Fibroblast of lung (primary cell): ENCODE measurements at regions not wholly inside any gene's neighbourhood (a gene's known extent, or its start where the extent isn't known, plus 50 kb on each side); places are given as distances from the start of the nearest gene placed in this dataset.

Source experiments
- DNase-seq, 2 donors: peaks; one replicate each; pipeline versions ENCODE4 v3.0.0 to v3.0.0-alpha.2; 2010; ENCODE audit warnings: low read depth in 2 of 2
- H2AFZ ChIP-seq: 2 replicates; pipeline ENCODE4 v1.5.1; 2012; ENCODE audit warnings: low read length, control low read depth, inconsistent platforms
- H3K27ac ChIP-seq: 2 replicates; pipeline ENCODE4 v1.5.1; 2011; ENCODE audit warnings: low read length, control low read depth; ENCODE audit not compliant: insufficient read depth
- H3K27me3 ChIP-seq: 2 replicates; pipeline ENCODE4 v1.5.1; 2011; ENCODE audit warnings: mild to moderate bottlenecking, low read length; ENCODE audit not compliant: control insufficient read depth, insufficient read depth
- H3K36me3 ChIP-seq: 2 replicates; pipeline ENCODE4 v1.5.1; 2011; ENCODE audit warnings: low read length; ENCODE audit not compliant: control insufficient read depth, insufficient read depth
- H3K4me1 ChIP-seq: 2 replicates; pipeline ENCODE4 v1.5.1; 2011; ENCODE audit warnings: low read length; ENCODE audit not compliant: control insufficient read depth, insufficient read depth; ENCODE audit errors: extremely low read depth
- H3K4me2 ChIP-seq: 2 replicates; pipeline ENCODE4 v1.5.1; 2011; ENCODE audit warnings: low read length, control low read depth; ENCODE audit not compliant: insufficient read depth; ENCODE audit errors: extremely low read depth
- H3K4me3 ChIP-seq, 4 experiments: fragments of 200-600 bp in 1 of 4; sonication (generic) in 1 of 4; replicated peaks in 1 of 4; 2 replicates each; pipeline ENCODE4 v1.5.1; 2011 to 2016; ENCODE audit warnings: low read length in 4 of 4, low read depth in 3 of 4, mild to moderate bottlenecking in 3 of 4, control low read depth in 2 of 4, inconsistent platforms in 1 of 4, mixed read lengths in 1 of 4; ENCODE audit not compliant: insufficient read depth in 1 of 4; ENCODE audit errors: control extremely low read depth in 1 of 4
- H3K79me2 ChIP-seq: 2 replicates; pipeline ENCODE4 v1.5.1; 2012; ENCODE audit warnings: mild to moderate bottlenecking, low read length, inconsistent platforms; ENCODE audit not compliant: control insufficient read depth, insufficient read depth
- H3K9ac ChIP-seq: 2 replicates; pipeline ENCODE4 v1.5.1; 2011; ENCODE audit warnings: mild to moderate bottlenecking, low read length, control low read depth; ENCODE audit not compliant: insufficient read depth
- H3K9me3 ChIP-seq: 2 replicates; pipeline ENCODE4 v1.5.1; 2012; ENCODE audit warnings: low read depth, low read length; ENCODE audit not compliant: control insufficient read depth, insufficient read depth
- H4K20me1 ChIP-seq: 2 replicates; pipeline ENCODE4 v1.5.1; 2011; ENCODE audit warnings: low read length; ENCODE audit not compliant: control insufficient read depth, insufficient read depth; ENCODE audit errors: extremely low read depth
- EZH2 ChIP-seq: IDR thresholded peaks from 2 replicates; pipeline ENCODE4 v1.5.1; 2012; ENCODE audit warnings: low read length, control low read depth, mild to moderate bottlenecking; ENCODE audit errors: missing control alignments
- TF ChIP-seq, protein P1 (sequence below), 2 donors: IDR thresholded peaks in 1 of 2; conservative IDR thresholded peaks in 1 of 2; 1 replicate in 1 of 2; 2 replicates in 1 of 2; pipeline ENCODE4 v1.5.1; 2011 to 2012; ENCODE audit warnings: low read length in 2 of 2, control low read depth in 1 of 2, inconsistent platforms in 1 of 2, low read depth in 1 of 2, mild to moderate bottlenecking in 1 of 2

- Histone ChIP-seq H3K27me3 (no peaks in the 10 kb centered on the region), H3K9me3 (no peaks in the 10 kb centered on the region)
- DNase-seq = no peak
Observed at GRCh38 chr4:75308049-75308448, 206.2 kb downstream of the RCHY1 start.

DNA sequence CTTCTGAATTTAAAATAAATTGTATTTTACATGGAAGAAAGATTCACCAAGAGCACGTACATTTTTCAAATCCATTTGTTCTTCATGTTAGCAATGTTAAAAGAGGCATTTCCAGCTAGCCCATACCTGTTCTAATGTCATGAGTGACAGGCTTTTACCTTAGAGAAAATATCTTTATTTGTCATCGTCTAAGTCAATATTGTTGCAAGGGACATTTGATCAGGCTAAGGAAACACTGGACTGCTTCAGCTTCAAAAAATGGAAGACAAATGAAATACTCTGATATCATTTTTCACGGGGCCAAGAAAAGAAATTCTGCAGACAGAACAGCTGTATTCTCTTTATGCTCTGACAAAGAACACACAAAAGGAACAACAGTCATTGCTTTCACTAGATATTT, 207.7 kb downstream of the RCHY1 start:
- no peaks in the 10 kb centered on the region for H3K36me3 ChIP-seq
- H3K79me2 ChIP-seq = no peaks in the 10 kb centered on the region
- TF ChIP-seq, protein P1, sequence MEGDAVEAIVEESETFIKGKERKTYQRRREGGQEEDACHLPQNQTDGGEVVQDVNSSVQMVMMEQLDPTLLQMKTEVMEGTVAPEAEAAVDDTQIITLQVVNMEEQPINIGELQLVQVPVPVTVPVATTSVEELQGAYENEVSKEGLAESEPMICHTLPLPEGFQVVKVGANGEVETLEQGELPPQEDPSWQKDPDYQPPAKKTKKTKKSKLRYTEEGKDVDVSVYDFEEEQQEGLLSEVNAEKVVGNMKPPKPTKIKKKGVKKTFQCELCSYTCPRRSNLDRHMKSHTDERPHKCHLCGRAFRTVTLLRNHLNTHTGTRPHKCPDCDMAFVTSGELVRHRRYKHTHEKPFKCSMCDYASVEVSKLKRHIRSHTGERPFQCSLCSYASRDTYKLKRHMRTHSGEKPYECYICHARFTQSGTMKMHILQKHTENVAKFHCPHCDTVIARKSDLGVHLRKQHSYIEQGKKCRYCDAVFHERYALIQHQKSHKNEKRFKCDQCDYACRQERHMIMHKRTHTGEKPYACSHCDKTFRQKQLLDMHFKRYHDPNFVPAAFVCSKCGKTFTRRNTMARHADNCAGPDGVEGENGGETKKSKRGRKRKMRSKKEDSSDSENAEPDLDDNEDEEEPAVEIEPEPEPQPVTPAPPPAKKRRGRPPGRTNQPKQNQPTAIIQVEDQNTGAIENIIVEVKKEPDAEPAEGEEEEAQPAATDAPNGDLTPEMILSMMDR (conservative IDR thresholded peaks at IDR 0.05 in 1 of 2, IDR thresholded peaks at IDR 0.05 in 1 of 2; ENCODE audit: low read depth in 1 of 2, low read length in 2 of 2) = no peak
- TF ChIP-seq EZH2 = no peak
- no peaks in the 10 kb centered on the region for H3K4me1 ChIP-seq
- no peaks in the 10 kb centered on the region for H3K9me3 ChIP-seq
- H4K20me1 ChIP-seq = no peaks in the 10 kb centered on the region
- no peak overlapping the region for H3K4me3 ChIP-seq
- DNase-seq = no peak
- no peaks in the 10 kb centered on the region for H3K27me3 ChIP-seq
- no peak overlapping the region for H3K4me2 ChIP-seq
- no peak overlapping the region for H2AFZ ChIP-seq
- no peak overlapping the region for H3K9ac ChIP-seq
- no peak overlapping the region for H3K27ac ChIP-seq

More at GRCh38 chr4:75308049-75308448, 206.2 kb downstream of the RCHY1 start:
- no peaks in the 10 kb centered on the region for H3K4me1 ChIP-seq
- H4K20me1 ChIP-seq = no peaks in the 10 kb centered on the region
- H3K79me2 ChIP-seq = no peaks in the 10 kb centered on the region
- no peaks in the 10 kb centered on the region for H3K36me3 ChIP-seq
- H3K27ac ChIP-seq = no peak overlapping the region
- no peak overlapping the region for H3K4me3 ChIP-seq
- no peak for TF ChIP-seq EZH2
- TF ChIP-seq, protein P1 (conservative IDR thresholded peaks at IDR 0.05 in 1 of 2, IDR thresholded peaks at IDR 0.05 in 1 of 2; ENCODE audit: low read depth in 1 of 2, low read length in 2 of 2) = no peak
- no peak overlapping the region for H3K9ac ChIP-seq
- no peak overlapping the region for H2AFZ ChIP-seq
- no peak overlapping the region for H3K4me2 ChIP-seq

DNA sequence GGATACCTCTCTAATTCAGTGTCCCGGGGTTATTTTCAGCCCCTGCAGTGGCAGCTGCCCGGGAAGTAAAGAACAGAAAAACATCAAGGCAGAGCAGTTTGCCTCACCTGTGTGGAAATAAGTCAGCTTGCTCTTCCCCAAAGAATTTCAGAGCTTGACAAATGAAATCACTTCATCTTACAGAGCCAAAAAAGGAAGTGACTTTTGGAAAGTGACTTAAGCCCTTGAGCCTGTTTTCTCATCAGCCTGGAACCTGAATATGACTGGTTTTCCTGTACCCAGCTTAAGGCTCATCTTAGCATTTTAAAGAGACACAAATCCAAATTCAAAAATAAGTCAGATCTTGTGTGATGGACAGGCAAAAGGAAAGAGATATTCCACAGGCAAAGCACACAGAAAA, 211.6 kb downstream of the RCHY1 start:
- Histone ChIP-seq H3K9me3 (no peaks in the 10 kb centered on the region), H3K27me3 (no peaks in the 10 kb centered on the region), H3K79me2 (no peaks in the 10 kb centered on the region), H3K27ac (no peak overlapping the region), H3K4me1 (no peaks in the 10 kb centered on the region), H3K36me3 (no peaks in the 10 kb centered on the region), H4K20me1 (no peaks in the 10 kb centered on the region), H3K4me3 (no peak overlapping the region), H3K4me2 (no peak overlapping the region), H3K9ac (no peak overlapping the region), H2AFZ (no peak overlapping the region)
- no peak for DNase-seq
- TF ChIP-seq EZH2 = no peak
- TF ChIP-seq, protein P1 (conservative IDR thresholded peaks at IDR 0.05 in 1 of 2, IDR thresholded peaks at IDR 0.05 in 1 of 2; ENCODE audit: low read depth in 1 of 2, low read length in 2 of 2) = no peak
